ENCODE measurements at regions not wholly inside any gene's neighbourhood (a gene's known extent, or its start where the extent isn't known, plus 50 kb on each side); places are given as distances from the start of the nearest gene placed in this dataset.

DNA sequence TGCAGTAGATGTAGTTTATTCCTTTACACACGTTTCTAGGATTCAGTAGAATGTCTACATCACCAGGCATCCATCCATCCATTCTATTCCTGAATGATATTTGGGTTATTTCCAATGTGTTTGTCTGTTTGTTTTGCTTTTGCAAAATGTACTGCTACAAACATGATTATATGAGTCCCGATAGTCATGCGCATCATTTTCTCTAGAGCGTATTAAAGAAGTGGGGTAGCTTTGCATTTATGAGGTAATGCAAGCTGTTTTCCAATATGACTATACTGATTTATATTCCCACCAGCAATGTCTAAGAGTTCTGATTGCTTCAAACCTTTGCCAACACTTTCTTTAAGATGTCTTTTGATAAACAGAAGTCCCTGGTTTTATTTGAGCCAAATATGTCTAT lies 253.2 kb downstream of the NOVA1 start:
- POLR2A ChIA-PET, result no interaction called here
- H3K27me3 Mint-ChIP-seq, result no peaks in the 10 kb centered on the region
- intact Hi-C loops (cut with micrococcal nuclease), result no loop called here
- no peak for DNase-seq
- no peaks in the 10 kb centered on the region for H3K4me1 Mint-ChIP-seq (ENCODE audit: low read depth)
- CTCF ChIA-PET, result no interaction called here
- no peak overlapping the region for H3K4me3 Mint-ChIP-seq
- H3K27ac Mint-ChIP-seq, result no peak overlapping the region
- H3K36me3 Mint-ChIP-seq, result no peaks in the 10 kb centered on the region
- peaks cover 31% of the 10 kb centered on the region for H3K9me3 Mint-ChIP-seq

GRCh38 chr14:26339381-26339780 lies 258.5 kb downstream of the NOVA1 start:
- peaks cover 16% of the 10 kb centered on the region for H3K9me3 Mint-ChIP-seq
- intact Hi-C loops (cut with micrococcal nuclease), result no loop called here
- no peaks in the 10 kb centered on the region for H3K36me3 Mint-ChIP-seq
- DNase-seq, result no peak
- no peak overlapping the region for H3K27ac Mint-ChIP-seq
- H3K4me3 Mint-ChIP-seq, result no peak overlapping the region
- no peaks in the 10 kb centered on the region for H3K27me3 Mint-ChIP-seq
- ChIA-PET CTCF (no interaction called here), POLR2A (no interaction called here)
- no peaks in the 10 kb centered on the region for H3K4me1 Mint-ChIP-seq (ENCODE audit: low read depth)

DNA sequence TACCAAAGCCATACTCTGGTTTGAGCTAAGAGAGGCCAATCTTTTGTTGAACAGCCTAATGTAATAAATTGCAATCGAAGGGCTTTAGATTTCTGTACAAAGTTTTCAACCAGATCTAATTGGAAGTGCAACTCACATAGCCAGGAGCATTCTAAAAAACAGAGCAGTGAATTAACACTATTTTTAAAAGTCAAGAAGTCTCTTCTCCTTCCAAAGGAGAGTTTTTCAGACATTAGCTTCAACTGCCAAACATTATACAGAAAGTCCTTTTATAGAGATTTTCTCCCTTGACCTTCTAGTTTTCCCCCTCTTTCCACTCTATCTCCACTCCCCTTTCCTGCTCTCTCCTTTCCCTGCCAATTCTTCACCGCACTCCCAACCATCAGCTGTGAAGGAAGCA lies 259.6 kb downstream of the NOVA1 start:
- no peaks in the 10 kb centered on the region for H3K4me1 Mint-ChIP-seq (ENCODE audit: low read depth)
- no peaks in the 10 kb centered on the region for H3K27me3 Mint-ChIP-seq
- intact Hi-C loops (cut with micrococcal nuclease), result no loop called here
- H3K9me3 Mint-ChIP-seq, result peaks cover 12% of the 10 kb centered on the region
- H3K27ac Mint-ChIP-seq, result no peak overlapping the region
- ChIA-PET CTCF (no interaction called here), POLR2A (no interaction called here)
- DNase-seq, result no peak
- no peak overlapping the region for H3K4me3 Mint-ChIP-seq
- H3K36me3 Mint-ChIP-seq, result no peaks in the 10 kb centered on the region

GRCh38 chr14:26334288-26334687 lies 263.5 kb downstream of the NOVA1 start:
- CTCF ChIA-PET, result no interaction called here
- H3K27me3 Mint-ChIP-seq, result no peaks in the 10 kb centered on the region
- intact Hi-C loops (cut with micrococcal nuclease), result no loop called here
- H3K27ac Mint-ChIP-seq, result no peak overlapping the region
- H3K4me1 Mint-ChIP-seq (ENCODE audit: low read depth), result no peaks in the 10 kb centered on the region
- H3K9me3 Mint-ChIP-seq, result peaks cover 13% of the 10 kb centered on the region
- no peaks in the 10 kb centered on the region for H3K36me3 Mint-ChIP-seq
- DNase-seq, result no peak
- POLR2A ChIA-PET, result no interaction called here
- no peak overlapping the region for H3K4me3 Mint-ChIP-seq

GRCh38 chr14:26332966-26333365 lies 264.9 kb downstream of the NOVA1 start:
- H3K27ac Mint-ChIP-seq, result no peak overlapping the region
- no peak overlapping the region for H3K4me3 Mint-ChIP-seq
- POLR2A ChIA-PET, result no interaction called here
- H3K9me3 Mint-ChIP-seq, result peaks cover 14% of the 10 kb centered on the region
- no peak for DNase-seq
- intact Hi-C loops (cut with micrococcal nuclease), result no loop called here
- CTCF ChIA-PET, result no interaction called here
- H3K27me3 Mint-ChIP-seq, result no peaks in the 10 kb centered on the region
- no peaks in the 10 kb centered on the region for H3K36me3 Mint-ChIP-seq
- H3K4me1 Mint-ChIP-seq (ENCODE audit: low read depth), result no peaks in the 10 kb centered on the region

- Mint-ChIP-seq H3K27ac (no peak overlapping the region), H3K36me3 (no peaks in the 10 kb centered on the region), H3K9me3 (peaks cover 17% of the 10 kb centered on the region), H3K4me1 (ENCODE audit: low read depth) (no peaks in the 10 kb centered on the region), H3K4me3 (no peak overlapping the region), H3K27me3 (no peaks in the 10 kb centered on the region)
- CTCF ChIA-PET, result no interaction called here
- intact Hi-C loops (cut with micrococcal nuclease), result no loop called here
- POLR2A ChIA-PET, result no interaction called here
- DNase-seq, result no peak
Observed at GRCh38 chr14:26330982-26331381, 266.9 kb downstream of the NOVA1 start.

DNA sequence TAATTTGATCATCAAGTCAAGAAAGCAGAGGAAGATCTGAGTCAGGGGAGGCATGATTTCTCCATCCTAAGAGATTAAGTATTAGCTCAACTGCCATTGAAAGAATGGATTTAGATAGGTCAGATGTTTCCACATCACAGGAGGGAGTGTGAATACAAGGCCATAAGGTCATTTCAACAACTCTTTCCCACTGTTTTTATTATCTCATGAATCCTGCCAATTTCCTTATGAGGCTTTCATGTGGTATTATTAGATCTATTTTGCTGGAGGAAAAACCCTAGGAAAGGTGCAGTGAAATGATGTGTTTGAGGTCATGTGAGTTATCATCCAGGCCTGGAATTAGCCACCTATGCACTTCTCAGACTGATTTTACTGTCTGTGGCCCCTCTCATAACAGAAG lies 269.0 kb downstream of the NOVA1 start:
- intact Hi-C loops (cut with micrococcal nuclease), result no loop called here
- Mint-ChIP-seq H3K4me1 (ENCODE audit: low read depth) (no peaks in the 10 kb centered on the region), H3K4me3 (no peak overlapping the region), H3K36me3 (no peaks in the 10 kb centered on the region), H3K27ac (no peak overlapping the region), H3K9me3 (peaks cover 26% of the 10 kb centered on the region), H3K27me3 (no peaks in the 10 kb centered on the region)
- DNase-seq, result no peak
- POLR2A ChIA-PET, result no interaction called here
- CTCF ChIA-PET, result no interaction called here

GRCh38 chr14:26323869-26324268 lies 274.0 kb downstream of the NOVA1 start:
- intact Hi-C loops (cut with micrococcal nuclease), result no loop called here
- CTCF ChIA-PET, result no interaction called here
- no peak for DNase-seq
- no peaks in the 10 kb centered on the region for H3K27me3 Mint-ChIP-seq
- no peak overlapping the region for H3K4me3 Mint-ChIP-seq
- no peak overlapping the region for H3K27ac Mint-ChIP-seq
- no peaks in the 10 kb centered on the region for H3K36me3 Mint-ChIP-seq
- POLR2A ChIA-PET, result no interaction called here
- H3K4me1 Mint-ChIP-seq (ENCODE audit: low read depth), result no peaks in the 10 kb centered on the region
- H3K9me3 Mint-ChIP-seq, result peaks cover 29% of the 10 kb centered on the region

DNA sequence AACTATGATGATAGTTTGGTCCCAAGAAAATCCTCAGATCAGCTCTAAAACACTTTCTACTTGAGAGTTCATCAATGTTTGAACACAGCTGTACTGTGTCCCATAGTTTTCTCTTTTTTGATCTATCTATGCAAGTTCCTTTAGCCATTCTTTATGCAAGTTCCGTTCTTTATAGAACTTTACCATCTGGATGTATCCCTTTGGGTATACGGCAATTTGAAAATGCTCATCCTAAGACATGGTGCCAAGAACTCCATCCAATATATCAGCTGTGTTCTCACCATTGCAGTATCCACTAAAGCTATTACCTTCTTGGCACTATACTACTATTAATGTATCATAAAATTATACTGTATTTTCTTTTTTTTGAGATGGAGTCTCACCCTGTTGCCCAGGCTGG lies 276.9 kb downstream of the NOVA1 start:
- POLR2A ChIA-PET, result no interaction called here
- Mint-ChIP-seq H3K4me1 (ENCODE audit: low read depth) (no peaks in the 10 kb centered on the region), H3K4me3 (no peak overlapping the region), H3K36me3 (no peaks in the 10 kb centered on the region), H3K9me3 (peaks cover 24% of the 10 kb centered on the region), H3K27me3 (no peaks in the 10 kb centered on the region), H3K27ac (no peak overlapping the region)
- CTCF ChIA-PET, result no interaction called here
- DNase-seq, result no peak
- intact Hi-C loops (cut with micrococcal nuclease), result no loop called here

DNA sequence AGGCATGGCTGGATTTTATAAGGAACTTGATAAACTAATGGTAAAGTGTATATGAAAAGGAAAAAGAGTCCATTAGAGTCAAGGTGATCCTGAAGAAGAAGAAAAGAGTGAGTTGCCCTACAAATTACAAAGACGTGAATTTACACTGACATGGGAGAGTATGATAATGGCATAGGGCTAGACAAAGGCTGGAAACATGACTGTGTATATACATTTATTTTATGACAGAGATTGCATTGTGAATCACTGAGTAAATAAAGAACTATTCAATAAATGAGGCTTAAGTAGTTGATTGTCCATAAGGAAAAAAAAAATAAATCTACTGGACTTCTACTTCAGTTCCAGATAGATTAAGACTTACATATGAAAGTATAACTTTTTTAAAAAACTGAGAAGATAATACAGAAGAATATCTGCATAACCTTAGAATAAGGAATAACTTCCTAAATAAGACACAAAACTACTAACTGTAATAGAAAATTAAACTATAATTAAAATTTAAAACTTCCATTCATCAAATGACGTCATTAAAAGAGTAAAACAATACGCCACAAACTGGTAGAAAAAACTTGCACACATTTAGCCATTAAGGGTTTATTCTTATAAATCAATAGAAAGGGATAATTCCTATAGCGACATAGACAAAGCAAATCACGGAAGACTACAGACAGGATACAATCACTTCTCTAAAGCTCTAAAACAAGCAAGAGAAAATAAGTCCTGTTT lies 278.5 kb downstream of the NOVA1 start:
- intact Hi-C loops (cut with micrococcal nuclease), result no loop called here

DNA sequence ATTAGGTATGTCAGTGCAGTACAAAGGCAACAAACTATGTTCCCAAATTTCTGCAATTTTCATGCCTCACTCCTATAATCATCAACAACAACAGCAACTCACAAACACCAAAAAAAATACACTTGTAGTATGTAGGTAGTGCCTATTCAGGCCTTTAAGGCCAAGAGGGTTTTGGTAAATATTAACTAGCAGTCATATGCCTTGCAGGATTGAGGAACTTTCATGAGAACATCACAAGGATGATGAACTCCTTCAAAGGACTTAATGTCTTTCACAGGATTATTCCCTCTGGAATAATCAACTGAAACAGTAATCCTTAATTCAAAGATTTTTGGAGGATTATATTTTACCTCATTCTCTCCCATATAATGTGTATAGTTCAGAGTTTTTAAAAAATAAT lies 293.8 kb downstream of the NOVA1 start:
- intact Hi-C loops (cut with micrococcal nuclease), result no loop called here
- Mint-ChIP-seq H3K36me3 (no peaks in the 10 kb centered on the region), H3K4me3 (no peak overlapping the region), H3K4me1 (ENCODE audit: low read depth) (no peaks in the 10 kb centered on the region), H3K9me3 (peaks cover 34% of the 10 kb centered on the region), H3K27me3 (no peaks in the 10 kb centered on the region), H3K27ac (no peak overlapping the region)
- POLR2A ChIA-PET, result no interaction called here
- CTCF ChIA-PET, result no interaction called here
- DNase-seq, result no peak

More for the DNA sequence above, 278.5 kb downstream of the NOVA1 start:
- H3K9me3 Mint-ChIP-seq, result peaks cover 23% of the 10 kb centered on the region
- H3K27me3 Mint-ChIP-seq, result no peaks in the 10 kb centered on the region
- no peaks in the 10 kb centered on the region for H3K4me1 Mint-ChIP-seq (ENCODE audit: low read depth)
- H3K27ac Mint-ChIP-seq, result no peak overlapping the region
- H3K4me3 Mint-ChIP-seq, result no peak overlapping the region
- POLR2A ChIA-PET, result no interaction called here
- CTCF ChIA-PET, result no interaction called here
- no peaks in the 10 kb centered on the region for H3K36me3 Mint-ChIP-seq
- DNase-seq, result no peak

GRCh38 chr14:26293909-26294308 lies 303.9 kb downstream of the NOVA1 start:
- H3K4me3 Mint-ChIP-seq, result no peak overlapping the region
- H3K36me3 Mint-ChIP-seq, result no peaks in the 10 kb centered on the region
- H3K27ac Mint-ChIP-seq, result no peak overlapping the region
- no peaks in the 10 kb centered on the region for H3K4me1 Mint-ChIP-seq (ENCODE audit: low read depth)
- intact Hi-C loops (cut with micrococcal nuclease), result no loop called here
- POLR2A ChIA-PET, result no interaction called here
- CTCF ChIA-PET, result no interaction called here
- H3K27me3 Mint-ChIP-seq, result no peaks in the 10 kb centered on the region
- peaks cover 13% of the 10 kb centered on the region for H3K9me3 Mint-ChIP-seq
- no peak for DNase-seq

DNA sequence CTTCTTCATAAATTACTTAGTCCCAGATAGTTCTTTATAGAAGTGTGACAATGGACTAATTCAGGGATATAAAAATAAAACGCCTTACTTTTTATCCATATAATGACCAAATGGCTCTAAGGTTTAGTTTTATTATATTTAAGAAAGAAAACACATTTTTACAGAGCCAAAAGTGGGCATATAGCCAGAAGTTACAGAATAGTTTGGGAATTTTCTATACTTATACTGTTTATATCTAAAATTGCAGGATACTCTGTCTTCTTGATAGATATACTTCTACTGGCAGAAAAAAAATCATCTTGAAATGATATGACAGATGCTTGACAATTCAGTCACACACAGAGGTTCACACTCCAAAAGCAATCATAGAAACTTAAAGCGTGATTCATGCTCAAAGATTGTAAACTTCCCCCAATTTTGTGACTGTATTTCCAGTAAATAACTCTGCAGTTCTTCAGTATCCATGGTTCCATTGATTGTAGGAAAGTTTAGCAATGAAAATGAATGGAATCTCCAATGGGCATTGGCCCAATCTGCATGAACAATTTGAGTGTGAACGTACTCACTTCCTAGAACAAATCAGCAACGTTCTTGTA lies 307.8 kb downstream of the NOVA1 start:
- Mint-ChIP-seq H3K27me3 (no peaks in the 10 kb centered on the region), H3K36me3 (no peaks in the 10 kb centered on the region), H3K9me3 (peaks cover 13% of the 10 kb centered on the region), H3K27ac (no peak overlapping the region), H3K4me3 (no peak overlapping the region), H3K4me1 (ENCODE audit: low read depth) (no peaks in the 10 kb centered on the region)
- ChIA-PET CTCF (no interaction called here), POLR2A (no interaction called here)
- DNase-seq, result no peak
- intact Hi-C loops (cut with micrococcal nuclease), result no loop called here

Measured in activated CD4-positive, alpha-beta memory T cell treated with anti-CD3 and anti-CD28 coated beads for 36 hours (primary cell).